ENCODE measurements at regions not wholly inside any gene's neighbourhood (a gene's known extent, or its start where the extent isn't known, plus 50 kb on each side); places are given as distances from the start of the nearest gene placed in this dataset.
"Not testable (repeated sequence)": the region's sequence is repeated elsewhere in the genome, so short reads cannot be mapped to it uniquely, and the experiment has no call there.

DNA sequence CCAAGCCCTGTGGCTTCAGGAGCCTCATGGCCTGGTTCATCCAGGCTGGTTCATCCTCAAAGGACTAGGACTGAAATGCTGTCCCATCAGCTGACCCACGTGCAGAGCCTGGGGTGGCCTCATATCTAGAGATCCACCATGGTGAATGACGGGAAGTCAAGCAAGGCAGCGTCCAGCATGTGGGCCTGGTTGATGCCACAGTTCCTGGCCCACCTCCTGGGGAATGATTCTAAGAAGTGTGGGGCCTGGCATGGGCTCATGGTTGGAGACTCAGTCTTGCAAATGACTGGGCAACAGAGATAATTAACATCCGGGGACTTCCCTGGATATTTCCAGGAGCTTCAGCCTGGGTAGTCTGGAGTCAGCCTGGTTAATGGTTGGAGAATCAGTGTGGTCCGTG lies 302.4 kb upstream of the SFSWAP start:
- Histone ChIP-seq H3K36me3 (no peaks in the 10 kb centered on the region), H3K27ac (no peak overlapping the region), H3K4me3 (no peak overlapping the region), H3K4me1 (no peaks in the 10 kb centered on the region), H3K27me3 (no peaks in the 10 kb centered on the region), H3K9me3 (no peaks in the 10 kb centered on the region)
- TF ChIP-seq, protein P1, sequence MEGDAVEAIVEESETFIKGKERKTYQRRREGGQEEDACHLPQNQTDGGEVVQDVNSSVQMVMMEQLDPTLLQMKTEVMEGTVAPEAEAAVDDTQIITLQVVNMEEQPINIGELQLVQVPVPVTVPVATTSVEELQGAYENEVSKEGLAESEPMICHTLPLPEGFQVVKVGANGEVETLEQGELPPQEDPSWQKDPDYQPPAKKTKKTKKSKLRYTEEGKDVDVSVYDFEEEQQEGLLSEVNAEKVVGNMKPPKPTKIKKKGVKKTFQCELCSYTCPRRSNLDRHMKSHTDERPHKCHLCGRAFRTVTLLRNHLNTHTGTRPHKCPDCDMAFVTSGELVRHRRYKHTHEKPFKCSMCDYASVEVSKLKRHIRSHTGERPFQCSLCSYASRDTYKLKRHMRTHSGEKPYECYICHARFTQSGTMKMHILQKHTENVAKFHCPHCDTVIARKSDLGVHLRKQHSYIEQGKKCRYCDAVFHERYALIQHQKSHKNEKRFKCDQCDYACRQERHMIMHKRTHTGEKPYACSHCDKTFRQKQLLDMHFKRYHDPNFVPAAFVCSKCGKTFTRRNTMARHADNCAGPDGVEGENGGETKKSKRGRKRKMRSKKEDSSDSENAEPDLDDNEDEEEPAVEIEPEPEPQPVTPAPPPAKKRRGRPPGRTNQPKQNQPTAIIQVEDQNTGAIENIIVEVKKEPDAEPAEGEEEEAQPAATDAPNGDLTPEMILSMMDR (IDR thresholded peaks at IDR 0.05): no peak
- TF ChIP-seq POLR2A (IDR thresholded peaks at IDR 0.05): no peak
- no peak for DNase-seq
- intact Hi-C loops (cut with DNase I; ENCODE audit: low total_unique reads): no loop called here

- no peak overlapping the region for H3K27ac ChIP-seq
- DNase-seq: no peak
- no peaks in the 10 kb centered on the region for H3K27me3 ChIP-seq
- no peaks in the 10 kb centered on the region for H3K36me3 ChIP-seq
- no peak for TF ChIP-seq POLR2A (IDR thresholded peaks at IDR 0.05)
- TF ChIP-seq, protein P1 (IDR thresholded peaks at IDR 0.05): no peak
- no peaks in the 10 kb centered on the region for H3K9me3 ChIP-seq
- no peaks in the 10 kb centered on the region for H3K4me1 ChIP-seq
- intact Hi-C loops (cut with DNase I; ENCODE audit: low total_unique reads): no loop called here
- H3K4me3 ChIP-seq: no peak overlapping the region
Measured at GRCh38 chr12:131409211-131409610, 301.7 kb upstream of the SFSWAP start.

GRCh38 chr12:131411827-131412226 lies 299.1 kb upstream of the SFSWAP start:
- H3K4me3 ChIP-seq; H3K27me3 ChIP-seq; H3K36me3 ChIP-seq; H3K9me3 ChIP-seq; DNase-seq; H3K4me1 ChIP-seq; intact Hi-C loops (cut with DNase I; ENCODE audit: low total_unique reads); H3K27ac ChIP-seq: not testable (repeated sequence)

DNA sequence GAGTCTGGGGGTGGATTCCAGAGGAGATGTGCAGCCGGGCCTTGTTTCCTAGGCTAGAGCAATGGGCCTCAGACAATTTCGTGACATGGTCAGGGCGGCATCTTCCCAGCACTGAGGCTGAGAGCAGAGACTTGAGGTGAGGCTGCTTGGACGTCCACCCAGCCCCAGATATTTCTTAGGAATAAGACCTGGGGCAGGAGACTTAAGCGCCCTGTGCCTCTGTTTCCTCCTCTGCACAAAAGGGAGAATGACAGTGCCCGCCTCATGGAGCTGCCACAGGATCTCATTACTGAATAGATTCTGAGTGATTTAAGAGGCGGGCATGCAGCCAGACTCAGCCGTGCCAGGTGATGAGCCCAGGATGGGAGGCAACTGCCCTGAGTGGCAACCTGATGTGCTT lies 297.9 kb upstream of the SFSWAP start:
- intact Hi-C loops (cut with DNase I; ENCODE audit: low total_unique reads): no loop called here
- no peak for TF ChIP-seq POLR2A (IDR thresholded peaks at IDR 0.05)
- TF ChIP-seq, protein P1 (IDR thresholded peaks at IDR 0.05): no peak
- H3K4me3 ChIP-seq: no peak overlapping the region

DNA sequence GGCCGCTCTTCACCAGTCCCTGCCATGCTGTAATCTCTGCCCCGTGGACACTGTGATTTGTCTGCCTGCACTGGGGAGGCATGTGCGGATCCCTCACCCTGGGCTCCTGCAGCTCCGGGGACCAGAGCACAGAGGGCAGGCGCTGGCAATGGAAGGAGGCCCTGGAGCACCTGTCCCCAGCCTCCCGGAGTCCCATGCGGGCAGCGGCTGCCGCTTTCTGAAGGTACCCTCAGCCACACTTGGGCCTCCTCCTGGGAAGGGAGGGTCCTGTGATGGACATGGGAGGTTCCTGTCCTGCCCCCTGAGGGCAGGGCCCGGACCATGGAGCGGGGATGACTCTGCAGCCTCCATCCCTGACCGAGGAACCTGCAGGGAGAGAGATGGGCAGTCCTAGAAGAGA lies 297.4 kb upstream of the SFSWAP start:
- no peaks in the 10 kb centered on the region for H3K4me1 ChIP-seq
- no peaks in the 10 kb centered on the region for H3K27me3 ChIP-seq
- no peak overlapping the region for H3K4me3 ChIP-seq
- no peaks in the 10 kb centered on the region for H3K36me3 ChIP-seq
- intact Hi-C loops (cut with DNase I; ENCODE audit: low total_unique reads): no loop called here
- no peak for DNase-seq
- TF ChIP-seq POLR2A (IDR thresholded peaks at IDR 0.05): no peak
- TF ChIP-seq, protein P1 (IDR thresholded peaks at IDR 0.05): no peak
- no peak overlapping the region for H3K27ac ChIP-seq
- H3K9me3 ChIP-seq: no peaks in the 10 kb centered on the region

More for the DNA sequence above, 297.9 kb upstream of the SFSWAP start:
- Histone ChIP-seq H3K4me1 (no peaks in the 10 kb centered on the region), H3K27ac (no peak overlapping the region), H3K9me3 (no peaks in the 10 kb centered on the region), H3K27me3 (no peaks in the 10 kb centered on the region), H3K36me3 (no peaks in the 10 kb centered on the region)
- no peak for DNase-seq

GRCh38 chr12:131414155-131414922 lies 296.6 kb upstream of the SFSWAP start:
- H3K9me3 ChIP-seq; H3K4me3 ChIP-seq; H3K27me3 ChIP-seq; DNase-seq; intact Hi-C loops (cut with DNase I; ENCODE audit: low total_unique reads); H3K4me1 ChIP-seq; H3K27ac ChIP-seq; H3K36me3 ChIP-seq: not testable (repeated sequence)

Measured in uterus (tissue), 3 donors.